C4-2B (cell line): ENCODE measurements at regions not wholly inside any gene's neighbourhood (a gene's known extent, or its start where the extent isn't known, plus 50 kb on each side); places are given as distances from the start of the nearest gene placed in this dataset.

Experiments used
- H3K27ac ChIP-seq: fragments of 450-650 bp; 2 replicates; pipeline ENCODE4 v1.5.1; 2017
- CTCF ChIP-seq: fragments of 450-650 bp; conservative IDR thresholded peaks from 2 replicates; pipeline ENCODE4 v1.5.1; 2017; ENCODE audit warnings: mild to moderate bottlenecking
- ZFX ChIP-seq: fragments of 450-650 bp; IDR thresholded peaks from 2 replicates; pipeline ENCODE4 v1.6.1; 2017

- TF ChIP-seq CTCF: no peak
- no peak for TF ChIP-seq ZFX
These were observed 133.3 kb upstream of the ADRA1B start for GRCh38 chr5:159782995-159783300.

GRCh38 chr5:159783726-159784247 lies 132.5 kb upstream of the ADRA1B start:
- TF ChIP-seq ZFX (no peak), CTCF (no peak)
- no peak overlapping the region for H3K27ac ChIP-seq

More at GRCh38 chr5:159782995-159783300, 133.3 kb upstream of the ADRA1B start:
- H3K27ac ChIP-seq: no peak overlapping the region

GRCh38 chr5:159784993-159785392 lies 131.3 kb upstream of the ADRA1B start:
- no peak overlapping the region for H3K27ac ChIP-seq
- TF ChIP-seq CTCF: no peak
- TF ChIP-seq ZFX: no peak

- TF ChIP-seq CTCF (no peak), ZFX (no peak)
These were observed 130.6 kb upstream of the ADRA1B start for GRCh38 chr5:159785656-159786055.

GRCh38 chr5:159786201-159786600 lies 130.1 kb upstream of the ADRA1B start:
- H3K27ac ChIP-seq: no peak overlapping the region
- no peak for TF ChIP-seq ZFX
- no peak for TF ChIP-seq CTCF

More at GRCh38 chr5:159785656-159786055, 130.6 kb upstream of the ADRA1B start:
- H3K27ac ChIP-seq: no peak overlapping the region

GRCh38 chr5:159786901-159787691 lies 129.2 kb upstream of the ADRA1B start:
- TF ChIP-seq CTCF: no peak
- TF ChIP-seq ZFX: no peak
- H3K27ac ChIP-seq: no peak overlapping the region

- no peak for TF ChIP-seq ZFX
- no peak for TF ChIP-seq CTCF
- H3K27ac ChIP-seq: no peak overlapping the region
These were observed 128.4 kb upstream of the ADRA1B start for GRCh38 chr5:159787837-159788236.
